HepG2 (cell line): ENCODE measurements at regions not wholly inside any gene's neighbourhood (a gene's known extent, or its start where the extent isn't known, plus 50 kb on each side); places are given as distances from the start of the nearest gene placed in this dataset.

Experiments used
- CCDC6 ChIP-seq: sonication (generic); formaldehyde crosslinking; IDR thresholded peaks from 2 replicates; pipeline ENCODE4 v1.8.1; 2022; ENCODE audit warnings: mild to moderate bottlenecking, missing genetic modification reagents, moderate library complexity
- POLR2AphosphoS2 ChIP-seq: IDR thresholded peaks from 2 replicates; pipeline ENCODE4 v1.6.1; 2011; ENCODE audit warnings: low read depth, low read length, improper control_type of control experiment
- RAD21 ChIP-seq: fragments of 450-650 bp; formaldehyde crosslinking; IDR thresholded peaks from 2 replicates; pipeline ENCODE4 v1.5.0; 2020; ENCODE audit warnings: mild to moderate bottlenecking
- STAT5B ChIP-seq: sonication (generic); formaldehyde crosslinking; IDR thresholded peaks from 2 replicates; pipeline ENCODE4 v1.4.0; 2020; ENCODE audit warnings: missing genetic modification reagents
- ZSCAN29 ChIP-seq: sonication (generic); formaldehyde crosslinking; conservative IDR thresholded peaks from 2 replicates; pipeline ENCODE4 v1.4.0; 2020; ENCODE audit warnings: mild to moderate bottlenecking, missing genetic modification reagents
- TF ChIP-seq, protein P1 (sequence below): sonication (generic); formaldehyde crosslinking; IDR thresholded peaks from 2 replicates; pipeline ENCODE4 v1.5.0; 2020; ENCODE audit warnings: mild to moderate bottlenecking, missing genetic modification reagents
- TF ChIP-seq, protein P2 (sequence below): sonication (generic); formaldehyde crosslinking; IDR thresholded peaks from 2 replicates; pipeline ENCODE4 v1.8.0; 2022; ENCODE audit warnings: low read depth, missing genetic modification reagents

DNA sequence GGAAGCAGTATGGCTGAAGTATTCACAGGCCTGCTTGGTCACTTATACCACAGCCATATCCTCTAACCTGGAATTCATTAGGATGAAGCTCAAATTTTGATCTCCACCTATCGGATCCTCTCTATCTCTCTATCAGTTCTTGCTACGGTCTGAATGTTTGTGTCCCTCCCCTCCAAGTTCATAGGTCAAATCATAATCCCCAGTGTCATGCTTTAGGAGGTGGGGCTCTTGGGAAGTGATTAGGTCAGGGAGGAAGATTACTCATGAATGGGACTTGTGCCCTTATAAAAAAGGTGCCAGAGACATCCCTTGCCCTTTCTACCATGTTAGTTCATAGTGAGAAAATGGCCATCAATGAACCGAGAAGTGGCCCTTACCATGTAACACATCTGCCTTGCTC lies 190.8 kb upstream of the MYLIP start:
- TF ChIP-seq ZSCAN29 (CRISPR knock-in tag) (no peak), RAD21 (CRISPR knock-in tag) (no peak), CCDC6 (CRISPR knock-in tag) (no peak), STAT5B (no peak), POLR2AphosphoS2 (no peak)
- TF ChIP-seq, protein P1, sequence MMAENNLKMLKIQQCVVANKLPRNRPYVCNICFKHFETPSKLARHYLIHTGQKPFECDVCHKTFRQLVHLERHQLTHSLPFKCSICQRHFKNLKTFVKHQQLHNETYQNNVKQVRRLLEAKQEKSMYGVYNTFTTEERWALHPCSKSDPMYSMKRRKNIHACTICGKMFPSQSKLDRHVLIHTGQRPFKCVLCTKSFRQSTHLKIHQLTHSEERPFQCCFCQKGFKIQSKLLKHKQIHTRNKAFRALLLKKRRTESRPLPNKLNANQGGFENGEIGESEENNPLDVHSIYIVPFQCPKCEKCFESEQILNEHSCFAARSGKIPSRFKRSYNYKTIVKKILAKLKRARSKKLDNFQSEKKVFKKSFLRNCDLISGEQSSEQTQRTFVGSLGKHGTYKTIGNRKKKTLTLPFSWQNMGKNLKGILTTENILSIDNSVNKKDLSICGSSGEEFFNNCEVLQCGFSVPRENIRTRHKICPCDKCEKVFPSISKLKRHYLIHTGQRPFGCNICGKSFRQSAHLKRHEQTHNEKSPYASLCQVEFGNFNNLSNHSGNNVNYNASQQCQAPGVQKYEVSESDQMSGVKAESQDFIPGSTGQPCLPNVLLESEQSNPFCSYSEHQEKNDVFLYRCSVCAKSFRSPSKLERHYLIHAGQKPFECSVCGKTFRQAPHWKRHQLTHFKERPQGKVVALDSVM (CRISPR knock-in tag), result no peak
- TF ChIP-seq, protein P2, sequence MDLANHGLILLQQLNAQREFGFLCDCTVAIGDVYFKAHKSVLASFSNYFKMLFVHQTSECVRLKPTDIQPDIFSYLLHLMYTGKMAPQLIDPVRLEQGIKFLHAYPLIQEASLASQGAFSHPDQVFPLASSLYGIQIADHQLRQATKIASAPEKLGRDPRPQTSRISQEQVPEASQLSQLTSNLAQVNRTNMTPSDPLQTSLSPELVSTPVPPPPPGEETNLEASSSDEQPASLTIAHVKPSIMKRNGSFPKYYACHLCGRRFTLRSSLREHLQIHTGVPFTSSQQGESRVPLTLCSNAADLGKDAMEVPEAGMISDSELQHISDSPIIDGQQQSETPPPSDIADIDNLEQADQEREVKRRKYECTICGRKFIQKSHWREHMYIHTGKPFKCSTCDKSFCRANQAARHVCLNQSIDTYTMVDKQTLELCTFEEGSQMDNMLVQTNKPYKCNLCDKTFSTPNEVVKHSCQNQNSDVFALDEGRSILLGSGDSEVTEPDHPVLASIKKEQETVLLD (CRISPR knock-in tag), result no peak
